ENCODE measurements at regions not wholly inside any gene's neighbourhood (a gene's known extent, or its start where the extent isn't known, plus 50 kb on each side); places are given as distances from the start of the nearest gene placed in this dataset.

DNA sequence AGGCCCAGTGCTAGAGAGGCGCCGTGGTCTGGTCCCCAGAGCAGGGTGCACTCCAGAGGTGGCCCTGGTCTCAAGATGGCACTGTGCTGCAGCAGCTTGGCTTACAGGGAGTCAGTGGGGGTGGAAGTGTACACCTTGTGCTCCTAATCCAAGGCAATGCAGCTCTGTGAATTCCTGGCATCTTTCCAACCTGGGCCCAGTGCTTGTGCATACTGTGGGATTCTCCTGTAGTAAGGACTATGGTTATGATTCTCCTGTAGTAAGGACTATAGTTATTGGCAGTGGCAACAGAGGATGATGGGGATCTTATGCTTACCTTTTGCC, 616.7 kb upstream of the REG3G start:
- H3K4me2 ChIP-seq (replicated peaks; ENCODE audit: extremely low read depth, low read length, poor library complexity, severe bottlenecking) = no peak overlapping the region
- TF ChIP-seq, protein P1, sequence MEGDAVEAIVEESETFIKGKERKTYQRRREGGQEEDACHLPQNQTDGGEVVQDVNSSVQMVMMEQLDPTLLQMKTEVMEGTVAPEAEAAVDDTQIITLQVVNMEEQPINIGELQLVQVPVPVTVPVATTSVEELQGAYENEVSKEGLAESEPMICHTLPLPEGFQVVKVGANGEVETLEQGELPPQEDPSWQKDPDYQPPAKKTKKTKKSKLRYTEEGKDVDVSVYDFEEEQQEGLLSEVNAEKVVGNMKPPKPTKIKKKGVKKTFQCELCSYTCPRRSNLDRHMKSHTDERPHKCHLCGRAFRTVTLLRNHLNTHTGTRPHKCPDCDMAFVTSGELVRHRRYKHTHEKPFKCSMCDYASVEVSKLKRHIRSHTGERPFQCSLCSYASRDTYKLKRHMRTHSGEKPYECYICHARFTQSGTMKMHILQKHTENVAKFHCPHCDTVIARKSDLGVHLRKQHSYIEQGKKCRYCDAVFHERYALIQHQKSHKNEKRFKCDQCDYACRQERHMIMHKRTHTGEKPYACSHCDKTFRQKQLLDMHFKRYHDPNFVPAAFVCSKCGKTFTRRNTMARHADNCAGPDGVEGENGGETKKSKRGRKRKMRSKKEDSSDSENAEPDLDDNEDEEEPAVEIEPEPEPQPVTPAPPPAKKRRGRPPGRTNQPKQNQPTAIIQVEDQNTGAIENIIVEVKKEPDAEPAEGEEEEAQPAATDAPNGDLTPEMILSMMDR (IDR thresholded peaks at IDR 0.05) = no peak
- H3K4me3 ChIP-seq (replicated peaks in 1 of 3; ENCODE audit: low read depth in 2 of 3, low read length in 3 of 3) = no peak overlapping the region
- H3K36me3 ChIP-seq (replicated peaks in 1 of 2; ENCODE audit: control insufficient read depth in 1 of 2, insufficient read depth in 2 of 2, low read length in 2 of 2) = no peaks in the 10 kb centered on the region
- Mint-ChIP-seq H3K27ac (no peak overlapping the region), H3K27me3 (ENCODE audit: low read depth in 3 of 3) (no peaks in the 10 kb centered on the region), H3K4me3 (no peak overlapping the region), H3K4me1 (no peaks in the 10 kb centered on the region), H3K36me3 (no peaks in the 10 kb centered on the region), H3K9me3 (no peaks in the 10 kb centered on the region)
- H3K27me3 ChIP-seq (ENCODE audit: control insufficient read depth in 2 of 2, insufficient read depth in 2 of 2, low read length in 2 of 2) = no peaks in the 10 kb centered on the region
- no peaks in the 10 kb centered on the region for H3K9me3 ChIP-seq (replicated peaks in 1 of 2; ENCODE audit: control insufficient read depth in 1 of 2, insufficient read depth in 1 of 2, low read length in 2 of 2)
- no peaks in the 10 kb centered on the region for H3K79me2 ChIP-seq (ENCODE audit: insufficient read depth, low read length)
- no peak overlapping the region for H3K9ac ChIP-seq (ENCODE audit: insufficient read depth, low read length, poor library complexity, severe bottlenecking)
- intact Hi-C loops (cut with micrococcal nuclease) = no loop called here
- no peak for DNase-seq
- H4K20me1 ChIP-seq (ENCODE audit: insufficient read depth, low read length) = no peaks in the 10 kb centered on the region
- H3K4me1 ChIP-seq (ENCODE audit: control insufficient read depth in 1 of 2, insufficient read depth in 2 of 2, low read length in 2 of 2) = no peaks in the 10 kb centered on the region
- no peak overlapping the region for H3K27ac ChIP-seq (ENCODE audit: low read depth in 1 of 2, low read length in 2 of 2)
- H2AFZ ChIP-seq (ENCODE audit: insufficient read depth, low read depth, low read length, poor library complexity, severe bottlenecking) = no peak overlapping the region
- WGBS (ENCODE audit: insufficient coverage) = 80% methylated on average over 2 of the region's 2 CpGs

DNA sequence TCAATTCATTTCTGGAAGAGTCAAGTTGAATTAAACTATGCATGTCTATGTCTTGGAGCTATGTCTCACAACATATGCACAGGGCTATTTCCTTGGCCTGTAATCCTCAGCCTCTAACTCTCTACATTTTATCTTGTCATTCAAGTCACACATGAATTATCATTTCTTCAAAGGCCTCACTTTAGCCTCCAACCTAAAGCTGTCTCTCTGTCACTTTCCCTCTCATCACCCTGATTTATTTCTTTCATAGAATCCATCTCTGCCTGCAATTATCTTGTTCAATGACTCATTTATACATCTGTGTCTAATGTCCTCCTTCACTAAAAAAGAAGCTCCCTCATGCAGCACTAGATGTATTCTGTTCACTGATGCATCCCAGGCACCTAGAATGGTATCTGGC, 614.2 kb upstream of the REG3G start:
- no peak for DNase-seq
- Histone ChIP-seq H3K79me2 (ENCODE audit: insufficient read depth, low read length) (no peaks in the 10 kb centered on the region), H3K27ac (ENCODE audit: low read depth in 1 of 2, low read length in 2 of 2) (no peak overlapping the region), H3K36me3 (replicated peaks in 1 of 2; ENCODE audit: control insufficient read depth in 1 of 2, insufficient read depth in 2 of 2, low read length in 2 of 2) (no peaks in the 10 kb centered on the region), H3K4me2 (replicated peaks; ENCODE audit: extremely low read depth, low read length, poor library complexity, severe bottlenecking) (no peak overlapping the region), H3K9me3 (replicated peaks in 1 of 2; ENCODE audit: control insufficient read depth in 1 of 2, insufficient read depth in 1 of 2, low read length in 2 of 2) (no peaks in the 10 kb centered on the region), H3K27me3 (ENCODE audit: control insufficient read depth in 2 of 2, insufficient read depth in 2 of 2, low read length in 2 of 2) (no peaks in the 10 kb centered on the region), H3K4me3 (replicated peaks in 1 of 3; ENCODE audit: low read depth in 2 of 3, low read length in 3 of 3) (no peak overlapping the region), H2AFZ (ENCODE audit: insufficient read depth, low read depth, low read length, poor library complexity, severe bottlenecking) (no peak overlapping the region), H3K4me1 (ENCODE audit: control insufficient read depth in 1 of 2, insufficient read depth in 2 of 2, low read length in 2 of 2) (no peaks in the 10 kb centered on the region), H3K9ac (ENCODE audit: insufficient read depth, low read length, poor library complexity, severe bottlenecking) (no peak overlapping the region), H4K20me1 (ENCODE audit: insufficient read depth, low read length) (no peaks in the 10 kb centered on the region)
- Mint-ChIP-seq H3K36me3 (no peaks in the 10 kb centered on the region), H3K4me3 (no peak overlapping the region), H3K4me1 (no peaks in the 10 kb centered on the region), H3K27ac (peak overlapping the region in 1 of 7 donors; percentile 5), H3K27me3 (ENCODE audit: low read depth in 3 of 3) (no peaks in the 10 kb centered on the region), H3K9me3 (no peaks in the 10 kb centered on the region)
- intact Hi-C loops (cut with micrococcal nuclease) = no loop called here
- TF ChIP-seq, protein P1 (IDR thresholded peaks at IDR 0.05) = no peak

All from CD14-positive monocyte (primary cell).